ENCODE measurements at regions not wholly inside any gene's neighbourhood (a gene's known extent, or its start where the extent isn't known, plus 50 kb on each side); places are given as distances from the start of the nearest gene placed in this dataset.
"Not testable (repeated sequence)": the region's sequence is repeated elsewhere in the genome, so short reads cannot be mapped to it uniquely, and the experiment has no call there.

DNA sequence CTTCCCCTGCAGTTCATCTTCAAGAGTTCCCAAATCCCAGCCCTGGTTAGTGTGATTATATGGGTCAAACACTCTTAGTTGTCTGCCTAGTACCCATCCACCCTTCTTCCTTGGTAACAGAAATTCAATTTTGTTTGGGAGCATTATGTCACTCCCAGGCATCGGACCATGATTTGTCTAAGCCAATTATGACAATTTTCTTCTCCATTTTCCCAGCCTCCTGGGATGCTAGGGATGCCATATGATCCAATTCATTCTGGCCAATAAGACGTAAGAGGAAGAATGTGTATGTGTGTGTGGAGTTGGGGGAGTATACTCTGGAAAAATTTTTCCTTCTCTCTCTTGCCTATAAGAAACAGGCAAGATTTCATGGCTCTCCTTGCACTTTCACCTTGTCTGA, 465.9 kb downstream of the MID1IP1 start:
- no peaks in the 10 kb centered on the region for H3F3A ChIP-seq (ENCODE audit: control insufficient read depth, insufficient read depth)
- TF ChIP-seq, protein P1, sequence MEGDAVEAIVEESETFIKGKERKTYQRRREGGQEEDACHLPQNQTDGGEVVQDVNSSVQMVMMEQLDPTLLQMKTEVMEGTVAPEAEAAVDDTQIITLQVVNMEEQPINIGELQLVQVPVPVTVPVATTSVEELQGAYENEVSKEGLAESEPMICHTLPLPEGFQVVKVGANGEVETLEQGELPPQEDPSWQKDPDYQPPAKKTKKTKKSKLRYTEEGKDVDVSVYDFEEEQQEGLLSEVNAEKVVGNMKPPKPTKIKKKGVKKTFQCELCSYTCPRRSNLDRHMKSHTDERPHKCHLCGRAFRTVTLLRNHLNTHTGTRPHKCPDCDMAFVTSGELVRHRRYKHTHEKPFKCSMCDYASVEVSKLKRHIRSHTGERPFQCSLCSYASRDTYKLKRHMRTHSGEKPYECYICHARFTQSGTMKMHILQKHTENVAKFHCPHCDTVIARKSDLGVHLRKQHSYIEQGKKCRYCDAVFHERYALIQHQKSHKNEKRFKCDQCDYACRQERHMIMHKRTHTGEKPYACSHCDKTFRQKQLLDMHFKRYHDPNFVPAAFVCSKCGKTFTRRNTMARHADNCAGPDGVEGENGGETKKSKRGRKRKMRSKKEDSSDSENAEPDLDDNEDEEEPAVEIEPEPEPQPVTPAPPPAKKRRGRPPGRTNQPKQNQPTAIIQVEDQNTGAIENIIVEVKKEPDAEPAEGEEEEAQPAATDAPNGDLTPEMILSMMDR (IDR thresholded peaks at IDR 0.05; ENCODE audit: low read depth, low read length, poor library complexity, severe bottlenecking): no peak
- no peak for TF ChIP-seq EZH2phosphoT487 (IDR thresholded peaks at IDR 0.05; ENCODE audit: borderline replicate concordance, low read length)
- H3K79me2 ChIP-seq (ENCODE audit: control insufficient read depth, low read length): no peaks in the 10 kb centered on the region
- H4K20me1 ChIP-seq (ENCODE audit: control insufficient read depth, insufficient read depth, low read depth, low read length): no peaks in the 10 kb centered on the region
- H3K4me2 ChIP-seq (ENCODE audit: low read length): no peak overlapping the region
- H3K9me3 ChIP-seq (ENCODE audit: control insufficient read depth, insufficient read depth, low read length): no peaks in the 10 kb centered on the region
- H3K9me2 ChIP-seq (replicated peaks; ENCODE audit: control insufficient read depth, low read length): no peaks in the 10 kb centered on the region
- H3K27me3 ChIP-seq (ENCODE audit: control insufficient read depth, low read length): no peaks in the 10 kb centered on the region
- H3K36me3 ChIP-seq (ENCODE audit: control insufficient read depth, low read length): no peaks in the 10 kb centered on the region
- no peak overlapping the region for H3K4me3 ChIP-seq (ENCODE audit: low read length)
- H3K27ac ChIP-seq (ENCODE audit: low read depth, low read length): no peak overlapping the region
- no peaks in the 10 kb centered on the region for H3K4me1 ChIP-seq (ENCODE audit: control insufficient read depth, low read length)

GRCh38 chrX:39268207-39268606, 466.9 kb downstream of the MID1IP1 start:
- no peak for TF ChIP-seq EZH2phosphoT487 (IDR thresholded peaks at IDR 0.05; ENCODE audit: borderline replicate concordance, low read length)
- TF ChIP-seq, protein P1 (IDR thresholded peaks at IDR 0.05; ENCODE audit: low read depth, low read length, poor library complexity, severe bottlenecking): no peak
- no peak overlapping the region for H3K4me2 ChIP-seq (ENCODE audit: low read length)
- no peaks in the 10 kb centered on the region for H3K4me1 ChIP-seq (ENCODE audit: control insufficient read depth, low read length)
- no peak overlapping the region for H3K4me3 ChIP-seq (ENCODE audit: low read length)
- no peak overlapping the region for H3K27ac ChIP-seq (ENCODE audit: low read depth, low read length)
- no peaks in the 10 kb centered on the region for H3K79me2 ChIP-seq (ENCODE audit: control insufficient read depth, low read length)
- no peaks in the 10 kb centered on the region for H3K9me2 ChIP-seq (replicated peaks; ENCODE audit: control insufficient read depth, low read length)
- no peaks in the 10 kb centered on the region for H3K9me3 ChIP-seq (ENCODE audit: control insufficient read depth, insufficient read depth, low read length)
- H3K36me3 ChIP-seq (ENCODE audit: control insufficient read depth, low read length): no peaks in the 10 kb centered on the region
- H4K20me1 ChIP-seq (ENCODE audit: control insufficient read depth, insufficient read depth, low read depth, low read length): no peaks in the 10 kb centered on the region
- H3K27me3 ChIP-seq (ENCODE audit: control insufficient read depth, low read length): no peaks in the 10 kb centered on the region
- H3F3A ChIP-seq (ENCODE audit: control insufficient read depth, insufficient read depth): no peaks in the 10 kb centered on the region

DNA sequence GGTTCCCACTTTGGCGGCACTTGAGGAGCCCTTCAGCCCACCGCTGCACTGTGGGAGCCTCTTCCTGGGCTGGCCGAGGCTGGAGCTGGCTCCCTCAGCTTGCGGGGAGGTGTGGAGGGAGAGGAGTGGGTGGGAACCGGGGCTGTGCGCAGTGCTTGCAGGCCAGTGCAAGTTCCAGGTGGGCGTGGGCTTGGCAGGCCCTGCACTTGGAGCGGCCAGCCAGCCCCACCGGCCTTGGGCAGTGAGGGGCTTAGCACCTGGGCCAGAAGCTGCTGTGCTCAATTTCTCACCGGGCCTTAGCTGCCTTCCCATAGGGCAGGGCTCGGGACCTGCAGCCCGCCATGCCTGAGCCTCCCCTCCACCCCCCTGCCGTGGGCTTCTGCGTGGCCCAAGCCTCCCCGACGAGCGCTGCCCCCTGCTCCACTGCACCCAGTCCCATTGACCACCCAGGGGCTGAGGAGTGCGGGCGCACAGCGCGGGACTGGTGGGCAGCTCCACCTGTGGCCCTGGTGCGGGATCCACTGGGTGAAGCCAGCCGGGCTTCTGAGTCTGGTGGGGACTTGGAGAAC, 474.3 kb downstream of the MID1IP1 start:
- no peaks in the 10 kb centered on the region for H3K79me2 ChIP-seq (ENCODE audit: control insufficient read depth, low read length)
- no peaks in the 10 kb centered on the region for H3K36me3 ChIP-seq (ENCODE audit: control insufficient read depth, low read length)
- H3F3A ChIP-seq (ENCODE audit: control insufficient read depth, insufficient read depth): no peaks in the 10 kb centered on the region
- no peak overlapping the region for H3K27ac ChIP-seq (ENCODE audit: low read depth, low read length)
- H3K27me3 ChIP-seq (ENCODE audit: control insufficient read depth, low read length): no peaks in the 10 kb centered on the region
- H3K4me1 ChIP-seq (ENCODE audit: control insufficient read depth, low read length): no peaks in the 10 kb centered on the region
- H3K4me3 ChIP-seq (ENCODE audit: low read length): no peak overlapping the region
- no peak overlapping the region for H3K4me2 ChIP-seq (ENCODE audit: low read length)
- H3K9me3 ChIP-seq (ENCODE audit: control insufficient read depth, insufficient read depth, low read length): no peaks in the 10 kb centered on the region
- H3K9me2 ChIP-seq (replicated peaks; ENCODE audit: control insufficient read depth, low read length): no peaks in the 10 kb centered on the region
- TF ChIP-seq, protein P1 (IDR thresholded peaks at IDR 0.05; ENCODE audit: low read depth, low read length, poor library complexity, severe bottlenecking): no peak
- TF ChIP-seq EZH2phosphoT487 (IDR thresholded peaks at IDR 0.05; ENCODE audit: borderline replicate concordance, low read length): no peak
- no peaks in the 10 kb centered on the region for H4K20me1 ChIP-seq (ENCODE audit: control insufficient read depth, insufficient read depth, low read depth, low read length)

- not testable (repeated sequence) for H3K4me1 ChIP-seq (ENCODE audit: control insufficient read depth, low read length); H3K79me2 ChIP-seq (ENCODE audit: control insufficient read depth, low read length); H3K9me3 ChIP-seq (ENCODE audit: control insufficient read depth, insufficient read depth, low read length); H3F3A ChIP-seq (ENCODE audit: control insufficient read depth, insufficient read depth); H3K27me3 ChIP-seq (ENCODE audit: control insufficient read depth, low read length); H3K9me2 ChIP-seq (replicated peaks; ENCODE audit: control insufficient read depth, low read length); H3K4me3 ChIP-seq (ENCODE audit: low read length); H3K36me3 ChIP-seq (ENCODE audit: control insufficient read depth, low read length); H3K4me2 ChIP-seq (ENCODE audit: low read length); H4K20me1 ChIP-seq (ENCODE audit: control insufficient read depth, insufficient read depth, low read depth, low read length); H3K27ac ChIP-seq (ENCODE audit: low read depth, low read length)
These were observed 476.6 kb downstream of the MID1IP1 start for GRCh38 chrX:39277685-39278390.

Measured in DOHH2 (cell line).